ENCODE measurements at regions not wholly inside any gene's neighbourhood (a gene's known extent, or its start where the extent isn't known, plus 50 kb on each side); places are given as distances from the start of the nearest gene placed in this dataset.

DNA sequence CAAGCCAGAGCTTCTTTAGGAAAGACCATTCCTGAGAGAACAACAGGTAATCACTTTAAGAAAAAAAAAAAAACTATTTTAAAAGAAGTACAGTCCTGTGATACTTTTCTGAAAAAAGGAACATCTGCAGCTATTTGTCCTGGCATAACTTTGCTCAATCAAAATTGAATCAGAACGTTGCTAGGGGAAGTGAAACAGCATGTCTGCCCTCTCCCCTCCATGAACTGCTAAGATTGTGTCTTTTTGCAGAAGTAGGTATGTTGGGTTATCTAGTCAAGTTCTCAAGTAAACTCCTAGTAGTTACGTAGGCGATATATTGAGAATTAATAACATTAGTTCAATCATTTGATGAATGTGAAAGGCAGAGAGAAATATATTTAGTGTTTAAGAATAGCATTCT is 1013.3 kb downstream of the TUSC7 start:
- DNase-seq (no peak), ATAC-seq (no peak)
- no peaks in the 10 kb centered on the region for H3K27me3 Mint-ChIP-seq
- H3K9me3 ChIP-seq (ENCODE audit: control insufficient read depth, low read length, poor library complexity, severe bottlenecking), result no peaks in the 10 kb centered on the region
- no peak overlapping the region for H3K4me3 Mint-ChIP-seq
- H3K4me1 Mint-ChIP-seq, result no peaks in the 10 kb centered on the region
- no peak overlapping the region for H3K27ac Mint-ChIP-seq
- H3K36me3 Mint-ChIP-seq (ENCODE audit: low read depth), result no peaks in the 10 kb centered on the region

DNA sequence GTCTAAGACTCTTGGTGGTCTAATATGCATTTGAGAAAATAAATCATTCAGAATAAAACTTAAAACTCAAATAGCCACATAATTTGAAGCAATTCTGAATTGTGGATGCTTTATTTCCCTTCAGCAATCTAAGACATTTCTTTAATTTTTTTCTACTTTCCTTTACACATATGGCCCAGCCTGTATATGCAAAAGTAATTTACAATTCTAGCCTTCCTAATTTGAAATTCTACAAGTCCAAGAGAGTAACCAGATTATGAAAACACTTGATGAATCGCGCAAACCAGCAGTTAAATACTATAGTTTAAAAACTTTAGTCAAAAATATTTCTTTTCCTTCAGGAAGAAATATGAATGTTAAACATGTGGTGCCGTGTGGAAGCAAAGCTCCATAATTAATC is 1014.2 kb downstream of the TUSC7 start:
- no peak overlapping the region for H3K4me3 Mint-ChIP-seq
- ATAC-seq, result no peak
- no peaks in the 10 kb centered on the region for H3K9me3 ChIP-seq (ENCODE audit: control insufficient read depth, low read length, poor library complexity, severe bottlenecking)
- H3K27ac Mint-ChIP-seq, result no peak overlapping the region
- no peak for DNase-seq
- no peaks in the 10 kb centered on the region for H3K27me3 Mint-ChIP-seq
- H3K4me1 Mint-ChIP-seq, result no peaks in the 10 kb centered on the region
- no peaks in the 10 kb centered on the region for H3K36me3 Mint-ChIP-seq (ENCODE audit: low read depth)

GRCh38 chr3:117725314-117725713 is 1015.7 kb downstream of the TUSC7 start:
- Mint-ChIP-seq H3K27me3 (no peaks in the 10 kb centered on the region), H3K4me1 (no peaks in the 10 kb centered on the region), H3K36me3 (ENCODE audit: low read depth) (no peaks in the 10 kb centered on the region), H3K27ac (no peak overlapping the region), H3K4me3 (no peak overlapping the region)
- no peaks in the 10 kb centered on the region for H3K9me3 ChIP-seq (ENCODE audit: control insufficient read depth, low read length, poor library complexity, severe bottlenecking)
- no peak for DNase-seq
- ATAC-seq, result no peak

DNA sequence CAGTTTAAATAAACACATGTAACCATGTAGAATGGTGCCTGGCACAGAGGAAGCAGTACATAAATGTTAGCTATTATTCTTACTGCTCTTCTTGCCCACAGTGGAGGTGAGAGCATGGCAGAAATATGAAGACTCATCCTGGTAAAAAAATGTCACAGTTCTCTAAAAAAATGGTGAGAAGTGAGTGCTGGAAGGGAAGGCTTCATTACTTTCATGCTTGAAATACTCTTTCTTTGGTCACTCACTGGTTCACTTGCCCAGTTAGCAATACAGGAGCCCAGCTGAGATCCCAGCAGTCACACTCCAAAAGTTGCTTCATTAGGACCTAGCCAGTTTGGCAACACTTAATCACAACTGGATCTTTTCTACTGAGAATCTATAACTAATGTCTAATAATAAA is 1017.2 kb downstream of the TUSC7 start:
- no peak overlapping the region for H3K27ac Mint-ChIP-seq
- no peaks in the 10 kb centered on the region for H3K36me3 Mint-ChIP-seq (ENCODE audit: low read depth)
- no peaks in the 10 kb centered on the region for H3K9me3 ChIP-seq (ENCODE audit: control insufficient read depth, low read length, poor library complexity, severe bottlenecking)
- no peak overlapping the region for H3K4me3 Mint-ChIP-seq
- no peak for ATAC-seq
- H3K27me3 Mint-ChIP-seq, result no peaks in the 10 kb centered on the region
- DNase-seq, result no peak
- no peaks in the 10 kb centered on the region for H3K4me1 Mint-ChIP-seq

- no peak for DNase-seq
- Mint-ChIP-seq H3K27ac (no peak overlapping the region), H3K4me1 (no peaks in the 10 kb centered on the region), H3K36me3 (ENCODE audit: low read depth) (no peaks in the 10 kb centered on the region), H3K27me3 (no peaks in the 10 kb centered on the region), H3K4me3 (no peak overlapping the region)
- no peak for ATAC-seq
- H3K9me3 ChIP-seq (ENCODE audit: control insufficient read depth, low read length, poor library complexity, severe bottlenecking), result no peaks in the 10 kb centered on the region
Measured at GRCh38 chr3:117728226-117728625, 1018.6 kb downstream of the TUSC7 start.

DNA sequence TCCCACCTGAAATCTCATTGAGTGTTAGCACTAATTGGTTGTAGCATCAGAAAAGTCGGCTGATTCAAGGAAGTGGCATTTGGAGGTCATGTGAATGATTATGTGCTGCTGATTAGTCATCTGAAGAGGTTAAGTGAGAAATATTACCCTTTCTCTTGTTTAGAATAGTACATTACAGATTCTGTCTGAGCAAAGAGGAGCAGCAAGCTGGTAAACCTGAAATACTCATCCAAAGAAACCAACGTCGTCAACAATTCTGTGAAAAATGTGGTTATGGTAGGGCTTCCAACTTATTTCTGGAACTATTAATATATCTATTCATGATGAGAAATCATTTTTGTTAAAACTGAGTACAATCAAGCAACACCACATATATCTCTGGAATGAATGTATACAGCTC is 1024.9 kb downstream of the TUSC7 start:
- Mint-ChIP-seq H3K27me3 (no peaks in the 10 kb centered on the region), H3K4me3 (no peak overlapping the region), H3K36me3 (ENCODE audit: low read depth) (no peaks in the 10 kb centered on the region), H3K4me1 (no peaks in the 10 kb centered on the region), H3K27ac (no peak overlapping the region)
- DNase-seq (no peak), ATAC-seq (no peak)
- H3K9me3 ChIP-seq (ENCODE audit: control insufficient read depth, low read length, poor library complexity, severe bottlenecking), result no peaks in the 10 kb centered on the region

DNA sequence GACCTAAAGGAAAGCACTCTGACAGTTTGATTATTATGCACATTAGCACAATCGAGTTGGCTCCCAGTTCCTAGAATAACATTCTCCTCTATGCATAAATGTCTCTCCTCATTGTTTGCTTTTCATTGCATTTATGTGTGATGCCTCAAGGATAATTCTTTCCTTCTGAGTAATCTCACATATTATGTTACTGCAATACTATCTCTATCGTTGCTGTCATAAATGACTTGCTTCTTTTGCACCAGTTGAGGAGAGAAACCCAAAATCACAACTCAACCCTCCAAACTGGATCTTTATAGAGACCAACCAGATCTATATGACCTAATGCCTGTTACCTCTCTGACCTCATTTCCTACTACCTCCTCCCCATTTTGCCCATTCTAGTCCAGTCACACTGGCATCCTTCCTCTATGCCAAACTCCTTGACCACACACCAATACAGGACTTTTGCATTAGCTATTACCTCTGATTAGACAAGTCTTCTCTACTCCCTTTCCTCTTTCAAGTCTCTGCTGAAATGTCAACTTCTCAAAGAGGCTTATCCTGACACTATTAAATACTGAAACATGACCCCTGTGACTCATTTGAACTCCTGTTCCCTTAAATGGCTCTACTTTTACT is 1026.0 kb downstream of the TUSC7 start:
- Mint-ChIP-seq H3K4me1 (no peaks in the 10 kb centered on the region), H3K27ac (no peak overlapping the region), H3K27me3 (no peaks in the 10 kb centered on the region), H3K36me3 (ENCODE audit: low read depth) (no peaks in the 10 kb centered on the region), H3K4me3 (no peak overlapping the region)
- no peaks in the 10 kb centered on the region for H3K9me3 ChIP-seq (ENCODE audit: control insufficient read depth, low read length, poor library complexity, severe bottlenecking)
- no peak for ATAC-seq
- DNase-seq, result no peak

DNA sequence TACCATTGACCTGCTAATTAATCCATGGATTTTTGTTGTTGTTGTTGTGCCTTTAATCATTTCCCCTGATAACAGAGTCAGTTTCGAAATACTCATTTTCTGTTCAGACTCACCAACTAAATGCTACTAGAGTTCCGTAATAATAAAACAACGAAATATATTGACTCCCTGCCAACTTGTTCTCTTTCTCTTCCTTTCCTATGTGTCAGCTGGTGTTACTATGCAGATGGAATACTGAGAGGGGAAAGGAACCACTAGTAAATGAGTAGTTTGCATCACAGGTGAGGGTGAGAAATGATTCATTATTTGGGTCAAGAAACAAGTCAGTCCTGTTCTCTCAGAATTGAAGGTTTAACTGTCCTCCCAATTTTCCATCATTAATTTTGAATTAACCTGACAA is 1027.3 kb downstream of the TUSC7 start:
- ATAC-seq (no peak), DNase-seq (no peak)
- no peak overlapping the region for H3K27ac Mint-ChIP-seq
- no peaks in the 10 kb centered on the region for H3K36me3 Mint-ChIP-seq (ENCODE audit: low read depth)
- H3K9me3 ChIP-seq (ENCODE audit: control insufficient read depth, low read length, poor library complexity, severe bottlenecking), result no peaks in the 10 kb centered on the region
- no peaks in the 10 kb centered on the region for H3K27me3 Mint-ChIP-seq
- no peak overlapping the region for H3K4me3 Mint-ChIP-seq
- no peaks in the 10 kb centered on the region for H3K4me1 Mint-ChIP-seq

DNA sequence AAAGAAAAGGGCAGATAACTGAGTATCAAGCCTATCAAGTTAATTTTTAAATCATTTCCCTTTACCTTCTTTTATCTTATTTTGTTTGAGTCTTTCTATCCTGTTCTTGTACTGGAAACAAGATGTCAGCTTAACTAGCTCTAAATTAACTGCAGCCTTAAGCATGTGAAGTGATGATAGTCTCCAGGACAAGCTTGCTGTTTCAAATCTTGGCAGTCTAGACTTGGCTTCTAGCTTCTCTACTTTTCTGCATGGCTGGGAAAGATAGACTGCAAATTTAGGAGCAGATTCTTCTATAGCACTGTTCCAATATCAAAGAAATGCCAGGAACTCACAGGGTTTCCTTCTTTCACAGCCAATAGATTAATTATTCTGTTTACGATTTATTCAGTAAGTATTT is 1034.4 kb downstream of the TUSC7 start:
- H3K36me3 Mint-ChIP-seq (ENCODE audit: low read depth), result no peaks in the 10 kb centered on the region
- H3K9me3 ChIP-seq (ENCODE audit: control insufficient read depth, low read length, poor library complexity, severe bottlenecking), result no peaks in the 10 kb centered on the region
- H3K27ac Mint-ChIP-seq, result no peak overlapping the region
- H3K4me3 Mint-ChIP-seq, result no peak overlapping the region
- no peak for ATAC-seq
- H3K4me1 Mint-ChIP-seq, result no peaks in the 10 kb centered on the region
- H3K27me3 Mint-ChIP-seq, result no peaks in the 10 kb centered on the region
- no peak for DNase-seq

GRCh38 chr3:117744935-117745334 is 1035.4 kb downstream of the TUSC7 start:
- DNase-seq, result no peak
- H3K4me3 Mint-ChIP-seq, result no peak overlapping the region
- no peaks in the 10 kb centered on the region for H3K4me1 Mint-ChIP-seq
- no peak overlapping the region for H3K27ac Mint-ChIP-seq
- no peaks in the 10 kb centered on the region for H3K36me3 Mint-ChIP-seq (ENCODE audit: low read depth)
- no peaks in the 10 kb centered on the region for H3K27me3 Mint-ChIP-seq
- no peaks in the 10 kb centered on the region for H3K9me3 ChIP-seq (ENCODE audit: control insufficient read depth, low read length, poor library complexity, severe bottlenecking)
- ATAC-seq, result no peak

- DNase-seq (no peak), ATAC-seq (no peak)
- H3K4me1 Mint-ChIP-seq, result no peaks in the 10 kb centered on the region
- H3K27ac Mint-ChIP-seq, result no peak overlapping the region
- H3K36me3 Mint-ChIP-seq (ENCODE audit: low read depth), result no peaks in the 10 kb centered on the region
- no peaks in the 10 kb centered on the region for H3K27me3 Mint-ChIP-seq
- no peak overlapping the region for H3K4me3 Mint-ChIP-seq
- H3K9me3 ChIP-seq (ENCODE audit: control insufficient read depth, low read length, poor library complexity, severe bottlenecking), result no peaks in the 10 kb centered on the region
Measured at GRCh38 chr3:117745516-117745915, 1035.9 kb downstream of the TUSC7 start.

DNA sequence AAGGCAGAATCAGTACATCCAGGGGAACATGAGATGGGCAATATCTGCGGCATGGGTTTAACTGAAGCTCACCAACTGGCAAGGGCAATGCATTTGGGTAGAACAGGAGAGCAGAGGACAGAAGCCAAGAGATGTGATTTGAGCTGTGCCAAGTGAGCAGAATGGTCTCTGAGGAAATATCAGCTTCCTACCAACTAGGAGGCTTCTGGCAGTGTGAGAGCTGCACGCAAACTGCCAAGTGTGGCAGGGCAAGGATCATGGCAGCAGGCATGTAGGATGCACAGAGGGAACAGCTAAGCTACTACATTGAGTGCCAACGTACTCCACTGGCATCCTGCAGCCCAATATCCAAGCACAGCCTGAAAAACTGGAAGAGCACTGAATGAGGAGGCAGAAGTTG is 1036.5 kb downstream of the TUSC7 start:
- Mint-ChIP-seq H3K27ac (no peak overlapping the region), H3K4me1 (no peaks in the 10 kb centered on the region), H3K36me3 (ENCODE audit: low read depth) (no peaks in the 10 kb centered on the region), H3K27me3 (no peaks in the 10 kb centered on the region), H3K4me3 (no peak overlapping the region)
- DNase-seq, result no peak
- no peaks in the 10 kb centered on the region for H3K9me3 ChIP-seq (ENCODE audit: control insufficient read depth, low read length, poor library complexity, severe bottlenecking)
- no peak for ATAC-seq

DNA sequence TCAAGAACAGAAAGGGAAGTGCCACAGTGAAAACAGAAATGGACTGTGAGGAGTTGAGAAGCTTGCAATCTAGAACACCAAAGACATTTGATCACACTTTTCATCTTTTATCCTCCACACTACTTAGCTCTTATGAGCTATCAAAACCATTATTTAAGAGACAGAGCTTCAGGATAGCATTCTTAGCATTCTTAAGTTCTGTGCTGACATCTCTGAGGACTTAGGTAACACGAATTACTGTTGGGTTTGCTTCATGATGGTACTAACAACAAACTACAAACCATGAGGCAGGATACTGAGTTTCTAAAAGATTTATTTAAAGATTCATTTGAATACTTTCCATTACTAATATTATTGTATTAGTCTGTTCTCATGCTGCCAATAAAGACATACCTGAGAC is 1038.6 kb downstream of the TUSC7 start:
- H3K9me3 ChIP-seq (ENCODE audit: control insufficient read depth, low read length, poor library complexity, severe bottlenecking), result no peaks in the 10 kb centered on the region
- no peak for DNase-seq
- ATAC-seq, result no peak
- H3K4me3 Mint-ChIP-seq, result no peak overlapping the region
- no peaks in the 10 kb centered on the region for H3K4me1 Mint-ChIP-seq
- no peak overlapping the region for H3K27ac Mint-ChIP-seq
- H3K27me3 Mint-ChIP-seq, result no peaks in the 10 kb centered on the region
- H3K36me3 Mint-ChIP-seq (ENCODE audit: low read depth), result no peaks in the 10 kb centered on the region

GRCh38 chr3:117750674-117751269 is 1041.2 kb downstream of the TUSC7 start:
- DNase-seq (no peak), ATAC-seq (no peak)
- no peaks in the 10 kb centered on the region for H3K4me1 Mint-ChIP-seq
- no peak overlapping the region for H3K27ac Mint-ChIP-seq
- no peaks in the 10 kb centered on the region for H3K9me3 ChIP-seq (ENCODE audit: control insufficient read depth, low read length, poor library complexity, severe bottlenecking)
- H3K27me3 Mint-ChIP-seq, result no peaks in the 10 kb centered on the region
- H3K36me3 Mint-ChIP-seq (ENCODE audit: low read depth), result no peaks in the 10 kb centered on the region
- H3K4me3 Mint-ChIP-seq, result no peak overlapping the region
